ENCODE measurements at regions not wholly inside any gene's neighbourhood (a gene's known extent, or its start where the extent isn't known, plus 50 kb on each side); places are given as distances from the start of the nearest gene placed in this dataset.

DNA sequence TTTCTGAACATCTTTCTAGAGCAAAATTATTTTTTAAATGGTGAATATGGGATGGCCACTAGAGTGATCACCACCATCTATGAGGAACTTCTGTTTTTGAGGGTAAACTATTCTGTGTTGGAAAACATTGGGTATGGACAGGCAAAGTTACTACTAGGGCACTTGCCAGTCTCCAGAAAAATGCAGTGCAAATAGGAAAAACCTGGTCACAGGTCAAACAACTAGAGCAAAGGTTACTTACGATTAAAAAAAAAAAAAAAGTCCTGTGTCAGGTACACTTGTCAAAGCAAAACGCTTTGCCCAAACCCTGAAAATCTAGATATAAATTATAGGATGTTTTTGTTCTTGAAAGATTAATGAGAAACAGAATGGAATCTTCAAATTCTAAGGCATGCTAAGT, 66.2 kb downstream of the SLITRK1 start:
- no peak for ATAC-seq
- intact Hi-C loops (cut with DNase I): no loop called here
- H3K27ac ChIP-seq: no peak overlapping the region
- H3K27me3 ChIP-seq (ENCODE audit: insufficient read depth in 3 of 3, low read length in 2 of 3): no peaks in the 10 kb centered on the region
- H3K9me3 ChIP-seq: no peaks in the 10 kb centered on the region
- H3K4me1 ChIP-seq: no peaks in the 10 kb centered on the region
- no peak overlapping the region for H3K4me3 ChIP-seq
- WGBS, 3 donors: 53 to 66% (median 57%) methylated on average over 2 of the region's 2 CpGs
- no peak for DNase-seq
- TF ChIP-seq, protein P1, sequence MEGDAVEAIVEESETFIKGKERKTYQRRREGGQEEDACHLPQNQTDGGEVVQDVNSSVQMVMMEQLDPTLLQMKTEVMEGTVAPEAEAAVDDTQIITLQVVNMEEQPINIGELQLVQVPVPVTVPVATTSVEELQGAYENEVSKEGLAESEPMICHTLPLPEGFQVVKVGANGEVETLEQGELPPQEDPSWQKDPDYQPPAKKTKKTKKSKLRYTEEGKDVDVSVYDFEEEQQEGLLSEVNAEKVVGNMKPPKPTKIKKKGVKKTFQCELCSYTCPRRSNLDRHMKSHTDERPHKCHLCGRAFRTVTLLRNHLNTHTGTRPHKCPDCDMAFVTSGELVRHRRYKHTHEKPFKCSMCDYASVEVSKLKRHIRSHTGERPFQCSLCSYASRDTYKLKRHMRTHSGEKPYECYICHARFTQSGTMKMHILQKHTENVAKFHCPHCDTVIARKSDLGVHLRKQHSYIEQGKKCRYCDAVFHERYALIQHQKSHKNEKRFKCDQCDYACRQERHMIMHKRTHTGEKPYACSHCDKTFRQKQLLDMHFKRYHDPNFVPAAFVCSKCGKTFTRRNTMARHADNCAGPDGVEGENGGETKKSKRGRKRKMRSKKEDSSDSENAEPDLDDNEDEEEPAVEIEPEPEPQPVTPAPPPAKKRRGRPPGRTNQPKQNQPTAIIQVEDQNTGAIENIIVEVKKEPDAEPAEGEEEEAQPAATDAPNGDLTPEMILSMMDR (IDR thresholded peaks at IDR 0.05): no peak
- H3K36me3 ChIP-seq (ENCODE audit: insufficient read depth in 1 of 2, low read depth in 1 of 2): no peaks in the 10 kb centered on the region

DNA sequence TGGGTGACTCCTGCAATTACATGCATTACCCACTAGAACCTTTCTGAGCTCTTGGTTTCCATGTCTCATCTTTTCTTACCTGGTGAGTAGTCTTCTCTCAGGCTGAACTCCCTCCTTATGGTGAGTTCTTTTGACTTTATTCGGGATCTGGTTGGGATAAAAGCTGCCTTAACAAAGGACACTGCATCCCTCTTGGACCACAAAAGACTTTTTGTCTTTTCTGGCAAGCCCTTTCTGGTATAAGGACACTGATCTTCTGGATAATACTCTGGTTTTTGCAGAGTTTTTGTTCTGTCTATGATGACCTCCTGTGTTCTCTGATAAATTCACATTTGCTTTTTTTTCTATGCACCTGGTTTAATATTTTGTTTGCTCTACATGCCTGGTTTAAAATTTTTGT, 66.7 kb downstream of the SLITRK1 start:
- intact Hi-C loops (cut with DNase I): no loop called here
- no peaks in the 10 kb centered on the region for H3K9me3 ChIP-seq
- H3K27me3 ChIP-seq (ENCODE audit: insufficient read depth in 3 of 3, low read length in 2 of 3): no peaks in the 10 kb centered on the region
- ATAC-seq (no peak), DNase-seq (no peak)
- TF ChIP-seq, protein P1 (IDR thresholded peaks at IDR 0.05): no peak
- H3K36me3 ChIP-seq (ENCODE audit: insufficient read depth in 1 of 2, low read depth in 1 of 2): no peaks in the 10 kb centered on the region
- H3K27ac ChIP-seq: no peak overlapping the region
- H3K4me1 ChIP-seq: no peaks in the 10 kb centered on the region
- WGBS, 3 donors: 73 to 81% (median 74%) methylated on average over 1 of the region's 1 CpG
- H3K4me3 ChIP-seq: no peak overlapping the region

DNA sequence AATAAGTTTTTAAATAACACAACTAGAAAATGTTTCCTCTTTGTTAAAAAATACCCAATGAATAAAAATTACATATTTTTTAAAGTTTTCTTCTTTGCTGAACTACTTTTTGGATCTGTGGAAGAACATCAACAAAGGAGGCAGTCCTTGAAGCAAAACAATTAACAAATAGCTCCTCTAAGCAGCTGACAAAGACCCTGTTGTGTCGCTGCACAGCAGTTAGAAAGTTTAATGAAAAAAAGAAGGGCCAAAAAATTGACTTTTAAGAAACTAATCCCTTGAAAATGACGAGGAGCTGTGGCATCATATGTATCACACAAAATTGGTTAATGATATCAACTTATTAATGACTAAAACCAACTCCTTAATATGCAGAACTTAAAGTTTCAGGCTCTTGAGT, 72.1 kb downstream of the SLITRK1 start:
- TF ChIP-seq, protein P1 (IDR thresholded peaks at IDR 0.05): no peak

DNA sequence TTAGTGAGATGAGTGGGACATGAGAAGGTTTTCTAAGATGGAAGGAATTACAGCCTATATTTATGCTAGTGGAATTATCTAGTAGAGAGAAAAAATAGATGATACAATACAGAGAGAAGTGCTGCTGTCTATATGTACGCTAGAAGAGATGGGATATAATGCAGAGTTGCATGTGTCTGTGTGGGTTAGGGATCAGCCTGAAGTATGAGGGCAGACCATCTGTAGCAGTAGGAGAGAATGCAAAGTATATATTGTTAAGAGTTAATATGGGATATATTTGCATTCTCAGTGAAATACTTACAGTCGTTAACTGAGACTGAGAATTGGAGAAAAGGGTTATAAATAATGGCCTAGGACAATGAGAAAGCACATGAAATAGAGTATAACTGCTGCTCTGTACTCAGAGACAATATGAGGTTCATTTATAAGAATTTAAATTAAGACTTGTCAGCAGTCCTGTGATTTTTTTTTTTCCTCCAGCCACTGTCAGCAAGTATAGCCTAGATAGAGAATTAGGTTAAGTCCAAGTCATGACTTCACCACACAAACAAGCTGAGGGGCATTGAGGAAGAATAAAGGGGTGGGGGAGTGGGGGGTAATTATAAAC, 77.8 kb downstream of the SLITRK1 start:
- 79 to 83% (median 79%) methylated on average over 2 of the region's 2 CpGs for WGBS, 3 donors
- TF ChIP-seq, protein P1 (IDR thresholded peaks at IDR 0.05): no peak
- DNase-seq: no peak

More for the DNA sequence above, 72.1 kb downstream of the SLITRK1 start:
- H3K36me3 ChIP-seq (ENCODE audit: insufficient read depth in 1 of 2, low read depth in 1 of 2): no peaks in the 10 kb centered on the region
- 47 to 52% (median 50%) methylated on average over 2 of the region's 2 CpGs for WGBS, 3 donors
- ATAC-seq (no peak), DNase-seq (no peak)
- H3K4me1 ChIP-seq: no peaks in the 10 kb centered on the region
- no peaks in the 10 kb centered on the region for H3K27me3 ChIP-seq (ENCODE audit: insufficient read depth in 3 of 3, low read length in 2 of 3)
- H3K9me3 ChIP-seq: no peaks in the 10 kb centered on the region
- intact Hi-C loops (cut with DNase I): no loop called here
- no peak overlapping the region for H3K27ac ChIP-seq
- no peak overlapping the region for H3K4me3 ChIP-seq

DNA sequence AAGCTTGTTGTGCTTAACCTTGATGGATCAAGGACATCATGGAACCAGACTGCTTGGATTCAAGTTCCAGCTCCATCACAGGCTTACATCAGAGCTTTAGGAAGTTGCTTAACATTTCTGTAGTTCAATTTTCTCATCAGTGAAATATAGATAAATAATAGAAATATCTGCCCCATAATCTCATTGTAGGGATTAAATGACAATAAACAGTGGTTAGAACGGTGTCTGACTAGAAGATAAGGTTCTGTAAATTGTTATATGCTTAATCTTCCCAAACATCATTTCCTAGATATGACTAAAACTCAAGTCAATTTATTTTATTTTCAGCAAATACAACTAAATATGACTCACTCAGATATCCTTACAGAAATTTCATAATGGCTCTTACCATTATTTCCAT, 83.5 kb downstream of the SLITRK1 start:
- no peak for ATAC-seq
- Histone ChIP-seq H3K27ac (no peak overlapping the region), H3K36me3 (ENCODE audit: insufficient read depth in 1 of 2, low read depth in 1 of 2) (no peaks in the 10 kb centered on the region), H3K27me3 (ENCODE audit: insufficient read depth in 3 of 3, low read length in 2 of 3) (no peaks in the 10 kb centered on the region), H3K4me1 (no peaks in the 10 kb centered on the region), H3K4me3 (no peak overlapping the region), H3K9me3 (no peaks in the 10 kb centered on the region)
- DNase-seq: no peak
- TF ChIP-seq, protein P1 (IDR thresholded peaks at IDR 0.05): no peak
- WGBS, 3 donors: 72 to 78% (median 72%) methylated on average over 1 of the region's 1 CpG
- intact Hi-C loops (cut with DNase I): no loop called here

More for the DNA sequence above, 77.8 kb downstream of the SLITRK1 start:
- no peaks in the 10 kb centered on the region for H3K9me3 ChIP-seq
- intact Hi-C loops (cut with DNase I): no loop called here
- H3K4me3 ChIP-seq: no peak overlapping the region
- H3K4me1 ChIP-seq: no peaks in the 10 kb centered on the region
- H3K27ac ChIP-seq: no peak overlapping the region
- H3K27me3 ChIP-seq (ENCODE audit: insufficient read depth in 3 of 3, low read length in 2 of 3): no peaks in the 10 kb centered on the region
- ATAC-seq: no peak
- no peaks in the 10 kb centered on the region for H3K36me3 ChIP-seq (ENCODE audit: insufficient read depth in 1 of 2, low read depth in 1 of 2)
